ENCODE measurements at regions not wholly inside any gene's neighbourhood (a gene's known extent, or its start where the extent isn't known, plus 50 kb on each side); places are given as distances from the start of the nearest gene placed in this dataset.

GRCh38 chr6:4614637-4615036 lies 161.6 kb upstream of the CDYL start:
- DNase-seq: no peak
- Histone ChIP-seq H3K9me3 (no peaks in the 10 kb centered on the region), H3K36me3 (no peaks in the 10 kb centered on the region), H3K4me3 (no peak overlapping the region), H3K27ac (no peak overlapping the region), H3K27me3 (replicated peaks in 1 of 7) (peaks cover 0 to 12% (median 0%) of the 10 kb centered on the region in 7 donors), H3K4me1 (peaks cover 0 to 10% (median 0%) of the 10 kb centered on the region in 6 donors)
- intact Hi-C loops (cut with DNase I; ENCODE audit: low total_unique reads): no loop called here
- WGBS, 5 donors: 85 to 93% (median 91%) methylated on average over 5 of the region's 5 CpGs
- TF ChIP-seq POLR2AphosphoS5 (IDR thresholded peaks at IDR 0.05) (no peak), CTCF (IDR thresholded peaks at IDR 0.05 in 8 of 11, conservative IDR thresholded peaks at IDR 0.05 in 3 of 11) (no peak), POLR2A (IDR thresholded peaks at IDR 0.05) (no peak)

GRCh38 chr6:4613795-4614194 lies 162.4 kb upstream of the CDYL start:
- no peak overlapping the region for H3K4me3 ChIP-seq
- intact Hi-C loops (cut with DNase I; ENCODE audit: low total_unique reads): no loop called here

GRCh38 chr6:4613381-4613780 lies 162.8 kb upstream of the CDYL start:
- Histone ChIP-seq H3K4me1 (peaks cover 0 to 17% (median 0%) of the 10 kb centered on the region in 6 donors), H3K9me3 (no peaks in the 10 kb centered on the region), H3K27ac (no peak overlapping the region), H3K4me3 (no peak overlapping the region), H3K27me3 (replicated peaks in 1 of 7) (peaks cover 0 to 16% (median 0%) of the 10 kb centered on the region in 7 donors), H3K36me3 (no peaks in the 10 kb centered on the region)
- no peak for DNase-seq
- intact Hi-C loops (cut with DNase I; ENCODE audit: low total_unique reads): no loop called here
- TF ChIP-seq POLR2AphosphoS5 (IDR thresholded peaks at IDR 0.05) (no peak), CTCF (IDR thresholded peaks at IDR 0.05 in 8 of 11, conservative IDR thresholded peaks at IDR 0.05 in 3 of 11) (no peak), POLR2A (IDR thresholded peaks at IDR 0.05) (no peak)
- WGBS, 5 donors: 79 to 92% (median 87%) methylated on average over 2 of the region's 2 CpGs

More at GRCh38 chr6:4613795-4614194, 162.4 kb upstream of the CDYL start:
- H3K27me3 ChIP-seq (replicated peaks in 1 of 7): peaks cover 0 to 12% (median 0%) of the 10 kb centered on the region in 7 donors
- peaks cover 0 to 13% (median 0%) of the 10 kb centered on the region in 6 donors for H3K4me1 ChIP-seq
- TF ChIP-seq CTCF (IDR thresholded peaks at IDR 0.05 in 8 of 11, conservative IDR thresholded peaks at IDR 0.05 in 3 of 11): no peak
- TF ChIP-seq POLR2A (IDR thresholded peaks at IDR 0.05): no peak
- no peak for TF ChIP-seq POLR2AphosphoS5 (IDR thresholded peaks at IDR 0.05)
- no peak for DNase-seq
- H3K9me3 ChIP-seq: no peaks in the 10 kb centered on the region
- H3K36me3 ChIP-seq: no peaks in the 10 kb centered on the region
- WGBS, 5 donors: 81 to 87% (median 85%) methylated on average over 5 of the region's 5 CpGs
- H3K27ac ChIP-seq: no peak overlapping the region

DNA sequence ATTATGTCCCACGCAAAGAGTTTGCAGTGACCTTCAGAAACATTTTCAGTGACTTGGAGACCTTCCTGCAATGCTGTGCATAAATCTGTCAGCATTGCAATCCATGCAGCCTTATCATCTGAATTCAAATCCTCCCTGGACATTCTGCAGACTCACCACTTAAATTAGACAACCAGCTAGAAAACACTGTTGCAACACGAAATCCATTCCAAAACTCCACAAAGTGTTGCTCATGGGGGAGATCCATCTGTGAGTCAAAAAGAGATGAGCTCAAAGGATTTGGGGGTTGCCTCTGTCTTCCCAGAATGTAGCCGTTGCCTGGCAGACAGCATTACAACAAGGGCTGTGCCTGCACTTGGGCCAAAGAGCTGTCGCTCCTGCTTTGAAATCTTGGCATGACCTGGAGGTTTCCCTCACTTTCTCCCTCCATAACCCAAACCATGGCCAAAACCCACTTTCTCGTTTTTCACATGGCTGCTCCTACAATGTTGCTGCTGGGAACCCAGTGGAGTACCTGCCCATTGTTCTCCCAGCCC lies 163.5 kb upstream of the CDYL start:
- peaks cover 0 to 24% (median 2%) of the 10 kb centered on the region in 6 donors for H3K4me1 ChIP-seq
- no peak for DNase-seq

More for the DNA sequence above, 163.5 kb upstream of the CDYL start:
- TF ChIP-seq POLR2AphosphoS5 (IDR thresholded peaks at IDR 0.05) (no peak), POLR2A (IDR thresholded peaks at IDR 0.05) (no peak), CTCF (IDR thresholded peaks at IDR 0.05 in 8 of 11, conservative IDR thresholded peaks at IDR 0.05 in 3 of 11) (no peak)
- intact Hi-C loops (cut with DNase I; ENCODE audit: low total_unique reads): no loop called here
- 78 to 92% (median 88%) methylated on average over 5 of the region's 5 CpGs for WGBS, 5 donors
- H3K9me3 ChIP-seq: no peaks in the 10 kb centered on the region
- H3K27me3 ChIP-seq (replicated peaks in 1 of 7): peaks cover 0 to 17% (median 0%) of the 10 kb centered on the region in 7 donors
- no peak overlapping the region for H3K27ac ChIP-seq
- no peaks in the 10 kb centered on the region for H3K36me3 ChIP-seq
- H3K4me3 ChIP-seq: no peak overlapping the region

All from spleen (tissue), 11 donors.